Type B pancreatic cell (in vitro differentiated cells): ENCODE measurements at regions not wholly inside any gene's neighbourhood (a gene's known extent, or its start where the extent isn't known, plus 50 kb on each side); places are given as distances from the start of the nearest gene placed in this dataset.

ENCODE experiments used
- DNase-seq: peaks from one replicate; pipeline ENCODE4 v3.0.0; 2021; ENCODE audit warnings: mixed read lengths; ENCODE audit not compliant: unreplicated experiment; ENCODE audit errors: extremely low spot score
- H3K27ac Mint-ChIP-seq: 2 replicates; pipeline ENCODE4 v1.8.0; 2021; ENCODE audit warnings: mild to moderate bottlenecking, mixed read lengths
- H3K27me3 Mint-ChIP-seq: 2 replicates; pipeline ENCODE4 v1.8.0; 2021; ENCODE audit warnings: mixed read lengths
- H3K36me3 Mint-ChIP-seq: 2 replicates; pipeline ENCODE4 v1.8.0; 2021; ENCODE audit warnings: mixed read lengths
- H3K4me1 Mint-ChIP-seq: one replicate; pipeline ENCODE4 v1.8.0; 2021; ENCODE audit warnings: mixed read lengths; ENCODE audit not compliant: unreplicated experiment
- H3K4me3 Mint-ChIP-seq: 2 replicates; pipeline ENCODE4 v1.8.0; 2021; ENCODE audit warnings: mild to moderate bottlenecking, mixed read lengths
- H3K9me3 Mint-ChIP-seq: 2 replicates; pipeline ENCODE4 v1.8.0; 2021; ENCODE audit warnings: mixed read lengths
- CTCF ChIP-seq: fragments of 200-600 bp; sonication (generic); conservative IDR thresholded peaks from 2 replicates; pipeline ENCODE4 v1.5.0; 2021; ENCODE audit warnings: antibody characterized with exemption, mild to moderate bottlenecking

- TF ChIP-seq CTCF, result no peak
- DNase-seq, result no peak
- Mint-ChIP-seq H3K4me3 (no peak overlapping the region), H3K4me1 (no peaks in the 10 kb centered on the region), H3K27me3 (no peaks in the 10 kb centered on the region), H3K27ac (no peak overlapping the region), H3K9me3 (peaks cover 3% of the 10 kb centered on the region), H3K36me3 (no peaks in the 10 kb centered on the region)
Observed at GRCh38 chr13:104686484-104686883, 1620.3 kb upstream of the SLC10A2 start.

GRCh38 chr13:104683789-104684188, 1617.6 kb upstream of the SLC10A2 start:
- no peaks in the 10 kb centered on the region for H3K4me1 Mint-ChIP-seq
- no peaks in the 10 kb centered on the region for H3K9me3 Mint-ChIP-seq
- no peak overlapping the region for H3K4me3 Mint-ChIP-seq
- TF ChIP-seq CTCF, result no peak
- H3K36me3 Mint-ChIP-seq, result no peaks in the 10 kb centered on the region
- no peak for DNase-seq
- no peak overlapping the region for H3K27ac Mint-ChIP-seq
- no peaks in the 10 kb centered on the region for H3K27me3 Mint-ChIP-seq

- DNase-seq, result no peak
- no peak for TF ChIP-seq CTCF
- no peak overlapping the region for H3K27ac Mint-ChIP-seq
- no peaks in the 10 kb centered on the region for H3K4me1 Mint-ChIP-seq
- H3K27me3 Mint-ChIP-seq, result peaks cover 3% of the 10 kb centered on the region
- H3K4me3 Mint-ChIP-seq, result no peak overlapping the region
- H3K9me3 Mint-ChIP-seq, result no peaks in the 10 kb centered on the region
- H3K36me3 Mint-ChIP-seq, result no peaks in the 10 kb centered on the region
Observed at GRCh38 chr13:104678161-104678560, 1611.9 kb upstream of the SLC10A2 start.

GRCh38 chr13:104671901-104672300, 1605.7 kb upstream of the SLC10A2 start:
- Mint-ChIP-seq H3K27me3 (peaks cover 7% of the 10 kb centered on the region), H3K36me3 (no peaks in the 10 kb centered on the region), H3K9me3 (no peaks in the 10 kb centered on the region), H3K27ac (no peak overlapping the region), H3K4me1 (no peaks in the 10 kb centered on the region), H3K4me3 (no peak overlapping the region)
- TF ChIP-seq CTCF, result no peak
- no peak for DNase-seq

GRCh38 chr13:104657196-104657595, 1591.0 kb upstream of the SLC10A2 start:
- Mint-ChIP-seq H3K27ac (no peak overlapping the region), H3K4me1 (no peaks in the 10 kb centered on the region), H3K36me3 (no peaks in the 10 kb centered on the region), H3K27me3 (no peaks in the 10 kb centered on the region), H3K9me3 (no peaks in the 10 kb centered on the region), H3K4me3 (no peak overlapping the region)
- DNase-seq, result no peak
- TF ChIP-seq CTCF, result no peak

- Mint-ChIP-seq H3K4me3 (no peak overlapping the region), H3K36me3 (no peaks in the 10 kb centered on the region), H3K9me3 (no peaks in the 10 kb centered on the region), H3K27me3 (no peaks in the 10 kb centered on the region), H3K4me1 (no peaks in the 10 kb centered on the region), H3K27ac (no peak overlapping the region)
- DNase-seq, result no peak
- no peak for TF ChIP-seq CTCF
Observed at GRCh38 chr13:104650431-104650830, 1584.2 kb upstream of the SLC10A2 start.
